ENCODE measurements at regions not wholly inside any gene's neighbourhood (a gene's known extent, or its start where the extent isn't known, plus 50 kb on each side); places are given as distances from the start of the nearest gene placed in this dataset.

GRCh38 chr5:42267091-42267490 lies 156.1 kb upstream of the GHR start:
- TF ChIP-seq CTCF (IDR thresholded peaks at IDR 0.05) (no peak), POLR2AphosphoS5 (IDR thresholded peaks at IDR 0.05) (no peak)
